Activated naive CD4-positive, alpha-beta T cell treated with anti-CD3 and anti-CD28 coated beads for 36 hours (primary cell): ENCODE measurements at regions not wholly inside any gene's neighbourhood (a gene's known extent, or its start where the extent isn't known, plus 50 kb on each side); places are given as distances from the start of the nearest gene placed in this dataset.
A peak's percentile ranks its signal among the peaks of the same experiment; 100 is the strongest.

Experiments
- CTCF ChIA-PET: fragments of 350-600 bp; sonication (Branson Sonifier 250); formaldehyde crosslinking; loops from one replicate; lab custom pipeline; 2021; ENCODE audit warnings: antibody characterized with exemption; lab: Charles Lee
- DNase-seq: peaks from one replicate; pipeline ENCODE4 v3.0.0-alpha.2; 2020
- H3K27ac Mint-ChIP-seq: one replicate; pipeline ENCODE4 v1.8.0; 2021; ENCODE audit warnings: mild to moderate bottlenecking, mixed read lengths
- H3K27me3 Mint-ChIP-seq: one replicate; pipeline ENCODE4 v1.8.0; 2021; ENCODE audit warnings: low read depth, mixed read lengths
- H3K36me3 Mint-ChIP-seq: one replicate; pipeline ENCODE4 v1.8.0; 2021; ENCODE audit warnings: low read depth, mixed read lengths
- H3K4me1 Mint-ChIP-seq: one replicate; pipeline ENCODE4 v1.8.0; 2021; ENCODE audit warnings: low read depth, mixed read lengths
- H3K4me3 Mint-ChIP-seq: one replicate; pipeline ENCODE4 v1.8.0; 2021; ENCODE audit warnings: mild to moderate bottlenecking, moderate library complexity, mixed read lengths
- H3K9me3 Mint-ChIP-seq: one replicate; pipeline ENCODE4 v1.8.0; 2021; ENCODE audit warnings: mixed read lengths
- intact Hi-C: fragments of 100-400 bp; cut with micrococcal nuclease; formaldehyde crosslinking; loops from one replicate; pipeline ENCODE4 v1.15.1; 2023

- Mint-ChIP-seq H3K9me3 (no peaks in the 10 kb centered on the region), H3K27me3 (peaks cover 11% of the 10 kb centered on the region), H3K4me3 (no peak overlapping the region), H3K27ac (no peak overlapping the region), H3K36me3 (no peaks in the 10 kb centered on the region), H3K4me1 (no peaks in the 10 kb centered on the region)
- no peak for DNase-seq
- CTCF ChIA-PET: no interaction called here
- intact Hi-C loops: no loop called here
These were observed 260.6 kb upstream of the SKOR2 start for GRCh38 chr18:47512056-47512455.

- no peak overlapping the region for H3K27ac Mint-ChIP-seq
- CTCF ChIA-PET: no interaction called here
- H3K27me3 Mint-ChIP-seq: peaks cover 11% of the 10 kb centered on the region
- no peaks in the 10 kb centered on the region for H3K9me3 Mint-ChIP-seq
- H3K36me3 Mint-ChIP-seq: no peaks in the 10 kb centered on the region
- no peak for DNase-seq
- H3K4me1 Mint-ChIP-seq: no peaks in the 10 kb centered on the region
- intact Hi-C loops: no loop called here
- no peak overlapping the region for H3K4me3 Mint-ChIP-seq
These were observed 259.4 kb upstream of the SKOR2 start for GRCh38 chr18:47510831-47511230.

GRCh38 chr18:47507651-47508050, 256.2 kb upstream of the SKOR2 start:
- no peak overlapping the region for H3K4me3 Mint-ChIP-seq
- intact Hi-C loops: no loop called here
- no peak overlapping the region for H3K27ac Mint-ChIP-seq
- no peak for DNase-seq
- H3K36me3 Mint-ChIP-seq: no peaks in the 10 kb centered on the region
- no peaks in the 10 kb centered on the region for H3K9me3 Mint-ChIP-seq
- peaks cover 4% of the 10 kb centered on the region for H3K27me3 Mint-ChIP-seq
- H3K4me1 Mint-ChIP-seq: no peaks in the 10 kb centered on the region
- CTCF ChIA-PET: interaction anchor here (0.7 kb wide), 1 partner anchor 385 kb away, joined by 3 read pairs; no protein-coding TSS in a partner anchor

GRCh38 chr18:47506897-47507296, 255.4 kb upstream of the SKOR2 start:
- intact Hi-C loops: no loop called here
- CTCF ChIA-PET: interaction anchor here (0.7 kb wide), 1 partner anchor 384 kb away, joined by 3 read pairs; no protein-coding TSS in a partner anchor
- no peaks in the 10 kb centered on the region for H3K4me1 Mint-ChIP-seq
- no peaks in the 10 kb centered on the region for H3K27me3 Mint-ChIP-seq
- H3K4me3 Mint-ChIP-seq: no peak overlapping the region
- H3K27ac Mint-ChIP-seq: no peak overlapping the region
- no peak for DNase-seq
- H3K9me3 Mint-ChIP-seq: no peaks in the 10 kb centered on the region
- no peaks in the 10 kb centered on the region for H3K36me3 Mint-ChIP-seq

- H3K27ac Mint-ChIP-seq: no peak overlapping the region
- H3K36me3 Mint-ChIP-seq: no peaks in the 10 kb centered on the region
- intact Hi-C loops: no loop called here
- no peak for DNase-seq
- CTCF ChIA-PET: no interaction called here
- no peaks in the 10 kb centered on the region for H3K4me1 Mint-ChIP-seq
- H3K9me3 Mint-ChIP-seq: no peaks in the 10 kb centered on the region
- peaks cover 2% of the 10 kb centered on the region for H3K27me3 Mint-ChIP-seq
- no peak overlapping the region for H3K4me3 Mint-ChIP-seq
These were observed 250.5 kb upstream of the SKOR2 start for GRCh38 chr18:47501946-47502345.

GRCh38 chr18:47500930-47501329, 249.5 kb upstream of the SKOR2 start:
- no peaks in the 10 kb centered on the region for H3K36me3 Mint-ChIP-seq
- DNase-seq: no peak
- CTCF ChIA-PET: no interaction called here
- no peaks in the 10 kb centered on the region for H3K4me1 Mint-ChIP-seq
- H3K4me3 Mint-ChIP-seq: no peak overlapping the region
- intact Hi-C loops: no loop called here
- no peak overlapping the region for H3K27ac Mint-ChIP-seq
- H3K9me3 Mint-ChIP-seq: no peaks in the 10 kb centered on the region
- peaks cover 2% of the 10 kb centered on the region for H3K27me3 Mint-ChIP-seq

- H3K4me3 Mint-ChIP-seq: no peak overlapping the region
- no peak overlapping the region for H3K27ac Mint-ChIP-seq
- DNase-seq: no peak
- peaks cover 2% of the 10 kb centered on the region for H3K9me3 Mint-ChIP-seq
- H3K27me3 Mint-ChIP-seq: peaks cover 2% of the 10 kb centered on the region
- H3K36me3 Mint-ChIP-seq: no peaks in the 10 kb centered on the region
- intact Hi-C loops: no loop called here
- peaks cover 2% of the 10 kb centered on the region for H3K4me1 Mint-ChIP-seq
- CTCF ChIA-PET: interaction anchor here (1.0 kb wide), 1 partner anchor 256 kb away, joined by 3 read pairs; no protein-coding TSS in a partner anchor
These were observed 241.2 kb upstream of the SKOR2 start for GRCh38 chr18:47492691-47493090.

- H3K9me3 Mint-ChIP-seq: peaks cover 2% of the 10 kb centered on the region
- H3K36me3 Mint-ChIP-seq: no peaks in the 10 kb centered on the region
- no peaks in the 10 kb centered on the region for H3K27me3 Mint-ChIP-seq
- DNase-seq: peak; percentile 7
- CTCF ChIA-PET: no interaction called here
- no peak overlapping the region for H3K4me3 Mint-ChIP-seq
- H3K4me1 Mint-ChIP-seq: peaks cover 2% of the 10 kb centered on the region
- intact Hi-C loops: no loop called here
- H3K27ac Mint-ChIP-seq: peak overlapping the region; percentile 27
These were observed 239.4 kb upstream of the SKOR2 start for GRCh38 chr18:47490882-47491281.

- no peak overlapping the region for H3K4me3 Mint-ChIP-seq
- H3K36me3 Mint-ChIP-seq: no peaks in the 10 kb centered on the region
- peaks cover 14% of the 10 kb centered on the region for H3K27me3 Mint-ChIP-seq
- no peak for DNase-seq
- peaks cover 2% of the 10 kb centered on the region for H3K9me3 Mint-ChIP-seq
- CTCF ChIA-PET: interaction anchor here (0.7 kb wide), 1 partner anchor 990 kb away, joined by 3 read pairs; no protein-coding TSS in a partner anchor
- no peak overlapping the region for H3K27ac Mint-ChIP-seq
- intact Hi-C loops: no loop called here
- H3K4me1 Mint-ChIP-seq: no peaks in the 10 kb centered on the region
These were observed 233.8 kb upstream of the SKOR2 start for GRCh38 chr18:47485221-47485797.

GRCh38 chr18:47484068-47484467, 232.6 kb upstream of the SKOR2 start:
- intact Hi-C loops: no loop called here
- CTCF ChIA-PET: no interaction called here
- Mint-ChIP-seq H3K4me1 (no peaks in the 10 kb centered on the region), H3K36me3 (no peaks in the 10 kb centered on the region), H3K4me3 (no peak overlapping the region), H3K9me3 (no peaks in the 10 kb centered on the region), H3K27ac (no peak overlapping the region), H3K27me3 (peaks cover 14% of the 10 kb centered on the region)
- no peak for DNase-seq

- Mint-ChIP-seq H3K4me1 (no peaks in the 10 kb centered on the region), H3K27ac (no peak overlapping the region), H3K9me3 (no peaks in the 10 kb centered on the region), H3K4me3 (no peak overlapping the region), H3K36me3 (no peaks in the 10 kb centered on the region), H3K27me3 (peaks cover 13% of the 10 kb centered on the region)
- CTCF ChIA-PET: interaction anchor here (0.6 kb wide), 1 partner anchor 84 kb away, joined by 4 read pairs; no protein-coding TSS in a partner anchor
- intact Hi-C loops: no loop called here
- no peak for DNase-seq
These were observed 228.7 kb upstream of the SKOR2 start for GRCh38 chr18:47480166-47480565.

- H3K4me3 Mint-ChIP-seq: no peak overlapping the region
- no peaks in the 10 kb centered on the region for H3K4me1 Mint-ChIP-seq
- H3K9me3 Mint-ChIP-seq: no peaks in the 10 kb centered on the region
- intact Hi-C loops: no loop called here
- H3K36me3 Mint-ChIP-seq: no peaks in the 10 kb centered on the region
- no peak for DNase-seq
- CTCF ChIA-PET: no interaction called here
- H3K27me3 Mint-ChIP-seq: peaks cover 2% of the 10 kb centered on the region
- H3K27ac Mint-ChIP-seq: no peak overlapping the region
These were observed 220.3 kb upstream of the SKOR2 start for GRCh38 chr18:47471784-47472183.

- CTCF ChIA-PET: no interaction called here
- H3K27me3 Mint-ChIP-seq: peaks cover 2% of the 10 kb centered on the region
- H3K4me1 Mint-ChIP-seq: no peaks in the 10 kb centered on the region
- intact Hi-C loops: no loop called here
- DNase-seq: no peak
- no peaks in the 10 kb centered on the region for H3K9me3 Mint-ChIP-seq
- H3K4me3 Mint-ChIP-seq: no peak overlapping the region
- no peaks in the 10 kb centered on the region for H3K36me3 Mint-ChIP-seq
- no peak overlapping the region for H3K27ac Mint-ChIP-seq
These were observed 219.5 kb upstream of the SKOR2 start for GRCh38 chr18:47470941-47471340.
